Osteoblast (primary cell): ENCODE measurements at regions not wholly inside any gene's neighbourhood (a gene's known extent, or its start where the extent isn't known, plus 50 kb on each side); places are given as distances from the start of the nearest gene placed in this dataset.
A peak's percentile ranks its signal among the peaks of the same experiment; 100 is the strongest.
"Not testable (repeated sequence)": the region's sequence is repeated elsewhere in the genome, so short reads cannot be mapped to it uniquely, and the experiment has no call there.

Experiments used
- DNase-seq: peaks from one replicate; pipeline ENCODE4 v3.0.0; 2011; ENCODE audit warnings: low spot score, mixed read lengths; ENCODE audit not compliant: insufficient read length; ENCODE audit errors: missing footprints
- H2AFZ ChIP-seq: 2 replicates; pipeline ENCODE4 v1.6.0; 2011; ENCODE audit warnings: mild to moderate bottlenecking, low read length
- H3K27ac ChIP-seq: 2 replicates; pipeline ENCODE4 v1.5.1; 2011; ENCODE audit warnings: mild to moderate bottlenecking, low read depth, low read length, moderate library complexity
- H3K27me3 ChIP-seq: 2 replicates; pipeline ENCODE4 v1.6.0; 2012; ENCODE audit warnings: mild to moderate bottlenecking, control low read depth, inconsistent platforms, low read length, moderate library complexity; ENCODE audit not compliant: insufficient read depth
- H3K36me3 ChIP-seq: 2 replicates; pipeline ENCODE4 v1.5.1; 2011; ENCODE audit warnings: mild to moderate bottlenecking, low read length, control low read depth, moderate library complexity; ENCODE audit not compliant: insufficient read depth
- H3K4me1 ChIP-seq: 2 replicates; pipeline ENCODE4 v1.5.1; 2011; ENCODE audit warnings: mild to moderate bottlenecking, low read length, control low read depth, moderate library complexity; ENCODE audit not compliant: insufficient read depth
- H3K4me2 ChIP-seq: 2 replicates; pipeline ENCODE4 v1.6.0; 2011; ENCODE audit warnings: mild to moderate bottlenecking, low read length; ENCODE audit not compliant: insufficient read depth
- H3K4me3 ChIP-seq: fragments of 200-600 bp; sonication (generic); 3 replicates; pipeline ENCODE4 v1.5.1; 2012; ENCODE audit warnings: mild to moderate bottlenecking, low read length, inconsistent platforms; ENCODE audit not compliant: insufficient read depth
- H3K79me2 ChIP-seq: 2 replicates; pipeline ENCODE4 v1.6.0; 2012; ENCODE audit warnings: mild to moderate bottlenecking, low read length, control low read depth, inconsistent platforms; ENCODE audit not compliant: insufficient read depth
- H3K9me3 ChIP-seq: 2 replicates; pipeline ENCODE4 v1.5.1; 2011; ENCODE audit warnings: low read depth, low read length, control low read depth
- H4K20me1 ChIP-seq: 2 replicates; pipeline ENCODE4 v1.6.0; 2012; ENCODE audit warnings: mild to moderate bottlenecking, low read length, control low read depth; ENCODE audit not compliant: insufficient read depth
- TF ChIP-seq, protein P1 (sequence below): IDR thresholded peaks from 2 replicates; pipeline ENCODE4 v1.5.1; 2011; ENCODE audit warnings: mild to moderate bottlenecking, low read depth, low read length, moderate library complexity; ENCODE audit errors: extremely low read depth

GRCh38 chr20:47438464-47439381, 63.0 kb upstream of the NCOA3 start:
- Histone ChIP-seq H3K9me3 (no peaks in the 10 kb centered on the region), H3K4me3 (no peak overlapping the region), H4K20me1 (no peaks in the 10 kb centered on the region), H3K27ac (no peak overlapping the region), H2AFZ (no peak overlapping the region), H3K4me2 (no peak overlapping the region), H3K36me3 (no peaks in the 10 kb centered on the region), H3K27me3 (no peaks in the 10 kb centered on the region), H3K4me1 (peaks cover 4% of the 10 kb centered on the region), H3K79me2 (no peaks in the 10 kb centered on the region)
- TF ChIP-seq, protein P1, sequence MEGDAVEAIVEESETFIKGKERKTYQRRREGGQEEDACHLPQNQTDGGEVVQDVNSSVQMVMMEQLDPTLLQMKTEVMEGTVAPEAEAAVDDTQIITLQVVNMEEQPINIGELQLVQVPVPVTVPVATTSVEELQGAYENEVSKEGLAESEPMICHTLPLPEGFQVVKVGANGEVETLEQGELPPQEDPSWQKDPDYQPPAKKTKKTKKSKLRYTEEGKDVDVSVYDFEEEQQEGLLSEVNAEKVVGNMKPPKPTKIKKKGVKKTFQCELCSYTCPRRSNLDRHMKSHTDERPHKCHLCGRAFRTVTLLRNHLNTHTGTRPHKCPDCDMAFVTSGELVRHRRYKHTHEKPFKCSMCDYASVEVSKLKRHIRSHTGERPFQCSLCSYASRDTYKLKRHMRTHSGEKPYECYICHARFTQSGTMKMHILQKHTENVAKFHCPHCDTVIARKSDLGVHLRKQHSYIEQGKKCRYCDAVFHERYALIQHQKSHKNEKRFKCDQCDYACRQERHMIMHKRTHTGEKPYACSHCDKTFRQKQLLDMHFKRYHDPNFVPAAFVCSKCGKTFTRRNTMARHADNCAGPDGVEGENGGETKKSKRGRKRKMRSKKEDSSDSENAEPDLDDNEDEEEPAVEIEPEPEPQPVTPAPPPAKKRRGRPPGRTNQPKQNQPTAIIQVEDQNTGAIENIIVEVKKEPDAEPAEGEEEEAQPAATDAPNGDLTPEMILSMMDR: no peak
- no peak for DNase-seq

GRCh38 chr20:47440857-47441773, 60.6 kb upstream of the NCOA3 start:
- Histone ChIP-seq H3K79me2 (no peaks in the 10 kb centered on the region), H3K27ac (no peak overlapping the region), H3K4me1 (no peaks in the 10 kb centered on the region), H3K27me3 (no peaks in the 10 kb centered on the region), H3K9me3 (no peaks in the 10 kb centered on the region), H3K4me3 (no peak overlapping the region), H3K4me2 (no peak overlapping the region), H2AFZ (no peak overlapping the region), H3K36me3 (no peaks in the 10 kb centered on the region), H4K20me1 (no peaks in the 10 kb centered on the region)
- TF ChIP-seq, protein P1: no peak
- DNase-seq: peak; percentile 51

DNA sequence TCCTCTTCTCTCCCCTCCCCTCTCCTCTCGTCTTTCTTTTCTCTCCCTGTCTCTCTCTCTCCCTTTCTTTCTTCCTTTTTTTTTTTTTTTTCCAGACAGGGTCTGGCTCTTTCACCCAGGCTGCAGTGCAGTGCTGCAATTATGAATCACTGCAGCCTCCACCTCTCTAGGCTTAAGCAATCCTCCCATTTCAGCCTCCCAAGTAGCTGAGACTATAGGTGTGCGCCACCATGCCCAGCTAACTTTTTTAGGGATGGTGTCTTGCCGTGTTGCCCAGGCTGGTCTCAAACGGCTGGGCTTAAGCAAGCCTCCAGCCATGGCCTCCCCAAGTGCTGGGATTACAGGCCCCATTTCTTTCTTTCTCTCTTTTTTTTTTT, 59.9 kb upstream of the NCOA3 start:
- no peak for DNase-seq
- no peaks in the 10 kb centered on the region for H3K27me3 ChIP-seq
- no peak overlapping the region for H3K4me3 ChIP-seq
- no peaks in the 10 kb centered on the region for H3K9me3 ChIP-seq
- H4K20me1 ChIP-seq: no peaks in the 10 kb centered on the region
- H2AFZ ChIP-seq: no peak overlapping the region
- H3K4me1 ChIP-seq: no peaks in the 10 kb centered on the region
- TF ChIP-seq, protein P1: no peak
- no peak overlapping the region for H3K27ac ChIP-seq
- no peak overlapping the region for H3K4me2 ChIP-seq
- no peaks in the 10 kb centered on the region for H3K79me2 ChIP-seq
- no peaks in the 10 kb centered on the region for H3K36me3 ChIP-seq

GRCh38 chr20:47443060-47443459, 58.6 kb upstream of the NCOA3 start:
- H3K4me2 ChIP-seq, H3K27me3 ChIP-seq, DNase-seq, H3K79me2 ChIP-seq, H3K4me1 ChIP-seq, H3K36me3 ChIP-seq, H4K20me1 ChIP-seq, H3K9me3 ChIP-seq, H3K4me3 ChIP-seq, H3K27ac ChIP-seq, H2AFZ ChIP-seq: not testable (repeated sequence)
